OCI-LY7 (cell line): ENCODE measurements at regions not wholly inside any gene's neighbourhood (a gene's known extent, or its start where the extent isn't known, plus 50 kb on each side); places are given as distances from the start of the nearest gene placed in this dataset.

Source experiments
- BruUV-seq: library from RNA; stranded (reverse); fragments of 400-500 nt; replicated peaks from 2 replicates; lab custom pipeline; 2021; lab: Mats Ljungman, UMichigan
- CTCF ChIA-PET: fragments of 300-600 bp; sonication (Branson Sonifier 250); formaldehyde crosslinking; loops from one replicate; lab custom pipeline; 2022; ENCODE audit warnings: antibody characterized with exemption; ENCODE audit not compliant: unreplicated experiment; lab: Charles Lee
- POLR2A ChIA-PET: fragments of 300-600 bp; sonication (Branson Sonifier 250); formaldehyde crosslinking; loops from one replicate; lab custom pipeline; 2022; ENCODE audit warnings: antibody characterized with exemption; lab: Charles Lee
- DNase-seq: peaks from one replicate; pipeline ENCODE4 v3.0.0-alpha.2; 2015; ENCODE audit warnings: low spot score
- H2AFZ ChIP-seq: fragments of 200-600 bp; sonication (generic), shearing (Covaris generic); 2 replicates; pipeline ENCODE4 v1.6.1; 2014; ENCODE audit warnings: mild to moderate bottlenecking, antibody characterized with exemption, low read length, moderate library complexity
- H3K27ac ChIP-seq: fragments of 200-600 bp; sonication (generic); 2 replicates; pipeline ENCODE4 v1.5.1; 2014; ENCODE audit warnings: mixed run types, low read depth, mild to moderate bottlenecking, moderate library complexity, low read length, inconsistent platforms; ENCODE audit not compliant: poor library complexity, severe bottlenecking
- H3K36me3 ChIP-seq: fragments of 200-600 bp; sonication (generic); 2 replicates; pipeline ENCODE4 v1.6.1; 2014; ENCODE audit warnings: mild to moderate bottlenecking, antibody characterized with exemption, low read length, moderate library complexity, mixed read lengths; ENCODE audit not compliant: insufficient read depth
- H3K4me1 ChIP-seq: fragments of 200-600 bp; sonication (generic); 2 replicates; pipeline ENCODE4 v1.5.1; 2014; ENCODE audit warnings: mild to moderate bottlenecking, low read length; ENCODE audit not compliant: insufficient read depth, poor library complexity, severe bottlenecking
- H3K4me2 ChIP-seq: fragments of 200-600 bp; sonication (generic); 2 replicates; pipeline ENCODE4 v1.6.1; 2014; ENCODE audit warnings: mild to moderate bottlenecking, low read length
- H3K4me3 ChIP-seq: fragments of 200-600 bp; sonication (generic); 2 replicates; pipeline ENCODE4 v1.5.1; 2014; ENCODE audit warnings: mild to moderate bottlenecking, low read depth, low read length; ENCODE audit not compliant: poor library complexity, severe bottlenecking
- H3K79me2 ChIP-seq: fragments of 200-600 bp; sonication (generic); 2 replicates; pipeline ENCODE4 v1.6.1; 2016; ENCODE audit warnings: low read depth, mild to moderate bottlenecking, low read length, moderate library complexity, mixed read lengths; ENCODE audit not compliant: insufficient read depth
- H3K9me2 ChIP-seq: fragments of 200-600 bp; sonication (generic); 2 replicates; pipeline ENCODE4 v1.6.1; 2016; ENCODE audit warnings: mild to moderate bottlenecking, low read length, mixed read lengths; ENCODE audit not compliant: insufficient read depth
- H3K9me3 ChIP-seq: fragments of 200-600 bp; sonication (generic); 2 replicates; pipeline ENCODE4 v1.6.1; 2014; ENCODE audit warnings: mild to moderate bottlenecking, mixed run types, low read length, mixed read lengths
- H4K20me1 ChIP-seq: fragments of 200-600 bp; sonication (generic); 2 replicates; pipeline ENCODE4 v1.6.1; 2014; ENCODE audit warnings: mild to moderate bottlenecking, antibody characterized with exemption, low read length, moderate library complexity, mixed read lengths; ENCODE audit not compliant: insufficient read depth
- CTCF ChIP-seq: fragments of 200-600 bp; sonication (generic); conservative IDR thresholded peaks from 2 replicates; pipeline ENCODE4 v1.5.1; 2014; ENCODE audit warnings: mild to moderate bottlenecking, antibody characterized with exemption, low read length, moderate library complexity, mixed read lengths
- EZH2phosphoT487 ChIP-seq: fragments of 200-600 bp; sonication (generic); IDR thresholded peaks from 2 replicates; pipeline ENCODE4 v1.6.1; 2018; ENCODE audit warnings: low read depth, borderline replicate concordance, mild to moderate bottlenecking, mixed run types, antibody characterized with exemption, low read length, moderate library complexity, mixed read lengths
- intact Hi-C: fragments of 100-400 bp; cut with micrococcal nuclease; formaldehyde crosslinking; loops from one replicate; pipeline ENCODE4 v1.10.0; 2022; ENCODE audit not compliant: unreplicated experiment

- Histone ChIP-seq H3K36me3 (no peaks in the 10 kb centered on the region), H3K79me2 (no peaks in the 10 kb centered on the region), H3K27ac (no peak overlapping the region), H4K20me1 (no peaks in the 10 kb centered on the region), H3K9me3 (no peaks in the 10 kb centered on the region), H2AFZ (no peak overlapping the region), H3K4me3 (no peak overlapping the region), H3K4me2 (no peak overlapping the region), H3K4me1 (no peaks in the 10 kb centered on the region), H3K9me2 (no peaks in the 10 kb centered on the region)
- intact Hi-C loops: no loop called here
- CTCF ChIA-PET: no interaction called here
- POLR2A ChIA-PET: no interaction called here
- DNase-seq: no peak
- TF ChIP-seq EZH2phosphoT487: no peak
- TF ChIP-seq CTCF: no peak
- BruUV-seq: no TSS peak
These were observed 59.6 kb upstream of the NFIL3 start for GRCh38 chr9:91483189-91483691.

DNA sequence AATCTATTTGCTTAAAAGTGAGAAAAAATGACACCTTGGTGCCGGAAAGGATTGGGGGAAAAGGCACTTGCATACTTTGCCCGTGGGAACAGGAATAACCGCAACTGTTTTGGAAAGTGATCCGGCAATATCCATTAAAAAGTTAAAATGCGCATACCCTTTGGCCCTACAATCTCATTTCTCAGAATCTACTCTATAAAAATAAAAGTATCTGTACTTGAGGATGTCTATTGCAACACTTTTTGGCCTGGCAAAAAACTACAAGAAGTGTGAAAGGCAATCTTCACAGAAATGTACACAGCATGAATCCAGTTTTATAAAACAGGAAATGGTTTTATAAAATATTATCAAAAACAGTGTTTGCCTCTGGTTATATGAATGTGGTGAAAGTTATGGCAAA, 58.3 kb upstream of the NFIL3 start:
- DNase-seq: no peak
- Histone ChIP-seq H3K9me2 (no peaks in the 10 kb centered on the region), H3K4me2 (no peak overlapping the region), H3K27ac (no peak overlapping the region), H3K79me2 (no peaks in the 10 kb centered on the region), H3K4me1 (no peaks in the 10 kb centered on the region), H3K36me3 (no peaks in the 10 kb centered on the region), H2AFZ (no peak overlapping the region), H3K9me3 (no peaks in the 10 kb centered on the region), H3K4me3 (no peak overlapping the region), H4K20me1 (no peaks in the 10 kb centered on the region)
- intact Hi-C loops: no loop called here
- ChIA-PET CTCF (no interaction called here), POLR2A (no interaction called here)
- no peak for TF ChIP-seq EZH2phosphoT487
- no peak for TF ChIP-seq CTCF
- BruUV-seq: no TSS peak

DNA sequence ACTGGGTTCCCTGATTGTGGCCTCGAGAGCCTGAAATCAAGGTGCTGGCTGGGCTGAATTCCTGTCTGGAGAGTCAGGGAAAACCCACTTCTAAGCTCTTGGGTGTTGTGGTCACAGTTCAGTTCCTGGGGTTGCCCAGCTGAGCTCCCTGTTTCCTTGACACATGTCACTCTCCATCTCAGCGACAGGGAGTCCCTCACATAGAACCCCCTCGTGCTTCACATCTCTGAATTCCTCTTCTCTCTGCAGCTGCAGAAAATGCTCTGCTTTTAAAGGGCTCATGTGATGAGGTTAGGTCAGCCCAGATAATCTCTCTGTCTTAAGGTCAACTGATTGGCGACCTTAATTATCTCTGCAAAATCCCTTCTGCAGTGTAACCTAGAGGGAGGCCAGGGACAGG, 53.5 kb upstream of the NFIL3 start:
- Histone ChIP-seq H3K4me2 (no peak overlapping the region), H3K9me3 (no peaks in the 10 kb centered on the region), H3K79me2 (no peaks in the 10 kb centered on the region), H3K4me3 (no peak overlapping the region), H3K9me2 (no peaks in the 10 kb centered on the region), H4K20me1 (no peaks in the 10 kb centered on the region), H3K36me3 (no peaks in the 10 kb centered on the region), H3K4me1 (no peaks in the 10 kb centered on the region), H3K27ac (no peak overlapping the region), H2AFZ (no peak overlapping the region)
- CTCF ChIA-PET: no interaction called here
- TF ChIP-seq EZH2phosphoT487 (no peak), CTCF (no peak)
- BruUV-seq: no TSS peak
- POLR2A ChIA-PET: no interaction called here
- no peak for DNase-seq
- intact Hi-C loops: no loop called here
